Esophagus (tissue), 2 donors: ENCODE measurements at regions not wholly inside any gene's neighbourhood (a gene's known extent, or its start where the extent isn't known, plus 50 kb on each side); places are given as distances from the start of the nearest gene placed in this dataset.

ENCODE experiments used
- H3K27ac ChIP-seq, 2 donors: one replicate each; pipeline ENCODE4 v1.5.1; 2013; ENCODE audit warnings: low read depth in 2 of 2, mild to moderate bottlenecking in 2 of 2, inconsistent platforms in 1 of 2, low read length in 1 of 2, moderate library complexity in 1 of 2
- H3K27me3 ChIP-seq, 2 donors: one replicate each; pipeline ENCODE4 v1.6.1; 2013; ENCODE audit warnings: low read length in 2 of 2, control low read depth in 1 of 2, mild to moderate bottlenecking in 1 of 2; ENCODE audit not compliant: insufficient read depth in 2 of 2, control insufficient read depth in 1 of 2
- H3K36me3 ChIP-seq, 2 donors: one replicate each; pipeline ENCODE4 v1.6.1; 2013; ENCODE audit warnings: low read length in 1 of 2; ENCODE audit not compliant: control insufficient read depth in 2 of 2, insufficient read depth in 2 of 2
- H3K4me1 ChIP-seq, 2 donors: one replicate each; pipeline ENCODE4 v1.6.1; 2013; ENCODE audit warnings: low read length in 1 of 2; ENCODE audit not compliant: control insufficient read depth in 2 of 2, insufficient read depth in 2 of 2
- H3K4me3 ChIP-seq, 2 donors: one replicate each; pipeline ENCODE4 v1.5.1; 2013; ENCODE audit warnings: low read length in 2 of 2, mild to moderate bottlenecking in 2 of 2, low read depth in 1 of 2, moderate library complexity in 1 of 2
- H3K9me3 ChIP-seq, 2 donors: one replicate each; pipeline ENCODE4 v1.6.1; 2013; ENCODE audit warnings: mild to moderate bottlenecking in 2 of 2, low read depth in 1 of 2, low read length in 1 of 2, moderate library complexity in 1 of 2; ENCODE audit not compliant: control insufficient read depth in 2 of 2, insufficient read depth in 1 of 2
- WGBS, 2 donors: extraction: QIAGEN DNeasy Blood & Tissue Kit; methylation state at CpG; one replicate each; pipeline ENCODE4 v1.1.7; 2013; 5-methylcytosine and 5-hydroxymethylcytosine counted together
- donor health status: healthy with polysubstance abuse.
- donor health status: Bipolar disorder and iron deficiency.

GRCh38 chrX:107552930-107553329, 75.4 kb upstream of the PRPS1 start:
- Histone ChIP-seq H3K27me3 (peaks cover 0 to 4% of the 10 kb centered on the region in 2 donors), H3K4me3 (no peak overlapping the region), H3K4me1 (no peaks in the 10 kb centered on the region), H3K27ac (no peak overlapping the region), H3K9me3 (no peaks in the 10 kb centered on the region), H3K36me3 (no peaks in the 10 kb centered on the region)
- 55 to 68% methylated on average over 1 of the region's 1 CpG for WGBS, 2 donors

GRCh38 chrX:107556967-107557366, 71.3 kb upstream of the PRPS1 start:
- H3K4me1 ChIP-seq: no peaks in the 10 kb centered on the region
- no peaks in the 10 kb centered on the region for H3K36me3 ChIP-seq
- no peaks in the 10 kb centered on the region for H3K9me3 ChIP-seq
- peaks cover 0 to 5% of the 10 kb centered on the region in 2 donors for H3K27me3 ChIP-seq
- no peak overlapping the region for H3K4me3 ChIP-seq
- 85 to 93% methylated on average over 3 of the region's 3 CpGs for WGBS, 2 donors
- H3K27ac ChIP-seq: no peak overlapping the region

GRCh38 chrX:107559506-107559905, 68.8 kb upstream of the PRPS1 start:
- Histone ChIP-seq H3K9me3 (no peaks in the 10 kb centered on the region), H3K27me3 (peaks cover 0 to 4% of the 10 kb centered on the region in 2 donors)

GRCh38 chrX:107560041-107560440, 68.3 kb upstream of the PRPS1 start:
- 91 to 93% methylated on average over 10 of the region's 10 CpGs for WGBS, 2 donors
- Histone ChIP-seq H3K27me3 (peaks cover 0 to 4% of the 10 kb centered on the region in 2 donors), H3K36me3 (no peaks in the 10 kb centered on the region), H3K4me1 (no peaks in the 10 kb centered on the region), H3K27ac (no peak overlapping the region), H3K9me3 (no peaks in the 10 kb centered on the region), H3K4me3 (no peak overlapping the region)

More at GRCh38 chrX:107559506-107559905, 68.8 kb upstream of the PRPS1 start:
- Histone ChIP-seq H3K36me3 (no peaks in the 10 kb centered on the region), H3K4me3 (no peak overlapping the region), H3K4me1 (no peaks in the 10 kb centered on the region), H3K27ac (no peak overlapping the region)

GRCh38 chrX:107560980-107561379, 67.3 kb upstream of the PRPS1 start:
- WGBS, 2 donors: 87 to 93% methylated on average over 4 of the region's 4 CpGs
- Histone ChIP-seq H3K27me3 (peaks cover 0 to 4% of the 10 kb centered on the region in 2 donors), H3K4me3 (no peak overlapping the region), H3K9me3 (no peaks in the 10 kb centered on the region), H3K4me1 (no peaks in the 10 kb centered on the region), H3K27ac (no peak overlapping the region), H3K36me3 (no peaks in the 10 kb centered on the region)

- H3K27ac ChIP-seq: no peak overlapping the region
- H3K36me3 ChIP-seq: no peaks in the 10 kb centered on the region
- no peaks in the 10 kb centered on the region for H3K4me1 ChIP-seq
- H3K9me3 ChIP-seq: no peaks in the 10 kb centered on the region
- no peak overlapping the region for H3K4me3 ChIP-seq
- 48 to 64% methylated on average over 7 of the region's 7 CpGs for WGBS, 2 donors
- peaks cover 0 to 4% of the 10 kb centered on the region in 2 donors for H3K27me3 ChIP-seq
Measured at GRCh38 chrX:107561468-107562215, 66.7 kb upstream of the PRPS1 start.

- no peaks in the 10 kb centered on the region for H3K4me1 ChIP-seq
- no peaks in the 10 kb centered on the region for H3K36me3 ChIP-seq
Measured at GRCh38 chrX:107562482-107562881, 65.8 kb upstream of the PRPS1 start.

GRCh38 chrX:107563824-107564223, 64.5 kb upstream of the PRPS1 start:
- Histone ChIP-seq H3K4me3 (no peak overlapping the region), H3K27me3 (peaks cover 0 to 4% of the 10 kb centered on the region in 2 donors), H3K9me3 (no peaks in the 10 kb centered on the region), H3K27ac (no peak overlapping the region), H3K36me3 (no peaks in the 10 kb centered on the region), H3K4me1 (no peaks in the 10 kb centered on the region)
- 57 to 67% methylated on average over 4 of the region's 4 CpGs for WGBS, 2 donors

More at GRCh38 chrX:107562482-107562881, 65.8 kb upstream of the PRPS1 start:
- no peak overlapping the region for H3K4me3 ChIP-seq
- H3K9me3 ChIP-seq: no peaks in the 10 kb centered on the region
- no peak overlapping the region for H3K27ac ChIP-seq
- 44 to 62% methylated on average over 3 of the region's 3 CpGs for WGBS, 2 donors
- peaks cover 0 to 4% of the 10 kb centered on the region in 2 donors for H3K27me3 ChIP-seq

GRCh38 chrX:107565015-107565414, 63.3 kb upstream of the PRPS1 start:
- no peaks in the 10 kb centered on the region for H3K36me3 ChIP-seq
- H3K4me1 ChIP-seq: no peaks in the 10 kb centered on the region
- H3K27ac ChIP-seq: no peak overlapping the region
- WGBS, 2 donors: 79 to 82% methylated on average over 3 of the region's 3 CpGs
- no peak overlapping the region for H3K4me3 ChIP-seq
- no peaks in the 10 kb centered on the region for H3K9me3 ChIP-seq
- peaks cover 0 to 4% of the 10 kb centered on the region in 2 donors for H3K27me3 ChIP-seq
